HG02970 (cell line): ENCODE measurements at regions not wholly inside any gene's neighbourhood (a gene's known extent, or its start where the extent isn't known, plus 50 kb on each side); places are given as distances from the start of the nearest gene placed in this dataset.

Experiments
- ATAC-seq: cut with Tn5 transposase; IDR thresholded peaks from one replicate; pipeline ENCODE4 v1.9.1; 2021; ENCODE audit warnings: mild to moderate bottlenecking, moderate library complexity, moderate number of reproducible peaks; ENCODE audit not compliant: unreplicated experiment, low FRiP score

DNA sequence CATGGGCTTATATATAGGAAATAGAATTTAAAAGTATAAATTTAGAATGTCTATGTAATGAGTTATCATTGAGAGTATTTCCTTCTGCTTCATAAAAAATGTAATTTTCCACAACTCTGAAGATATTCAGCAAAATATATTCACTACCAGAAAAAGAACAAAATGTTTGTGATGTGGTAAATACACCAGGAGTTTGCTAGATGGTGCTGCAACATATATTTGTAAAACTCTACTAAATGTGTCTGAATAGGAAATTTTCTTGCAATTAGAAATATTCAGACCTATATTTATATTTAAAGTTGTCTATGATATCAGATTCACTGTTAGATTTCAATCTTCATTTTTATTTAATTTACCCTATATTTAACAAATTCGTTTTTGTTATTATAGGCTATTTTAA is 201.1 kb downstream of the PPP1R3A start:
- no peak for ATAC-seq

GRCh38 chr7:113715981-113716856 is 202.6 kb downstream of the PPP1R3A start:
- ATAC-seq: no peak

DNA sequence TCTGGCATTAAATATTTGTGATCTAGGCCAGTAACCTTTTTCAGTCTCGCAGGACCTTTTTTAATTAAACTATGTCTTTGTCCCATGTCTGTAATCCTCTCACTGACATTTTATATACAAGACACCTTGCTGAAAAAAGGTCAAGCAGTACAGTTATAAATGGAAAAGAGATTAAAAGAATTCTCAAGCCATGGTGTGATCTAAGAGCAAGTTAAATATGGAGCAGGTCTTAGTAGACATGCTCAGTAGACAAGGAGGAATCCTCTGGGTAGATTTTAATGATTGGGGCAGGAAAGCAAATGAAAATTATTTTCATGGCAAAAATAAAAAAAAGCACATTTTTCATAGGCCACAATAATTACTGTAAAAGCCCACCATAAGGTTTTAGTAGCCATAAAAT is 203.5 kb downstream of the PPP1R3A start:
- ATAC-seq: no peak

GRCh38 chr7:113710310-113711096 is 208.3 kb downstream of the PPP1R3A start:
- ATAC-seq: peak; percentile 97

GRCh38 chr7:113705439-113705838 is 213.4 kb downstream of the PPP1R3A start:
- no peak for ATAC-seq

DNA sequence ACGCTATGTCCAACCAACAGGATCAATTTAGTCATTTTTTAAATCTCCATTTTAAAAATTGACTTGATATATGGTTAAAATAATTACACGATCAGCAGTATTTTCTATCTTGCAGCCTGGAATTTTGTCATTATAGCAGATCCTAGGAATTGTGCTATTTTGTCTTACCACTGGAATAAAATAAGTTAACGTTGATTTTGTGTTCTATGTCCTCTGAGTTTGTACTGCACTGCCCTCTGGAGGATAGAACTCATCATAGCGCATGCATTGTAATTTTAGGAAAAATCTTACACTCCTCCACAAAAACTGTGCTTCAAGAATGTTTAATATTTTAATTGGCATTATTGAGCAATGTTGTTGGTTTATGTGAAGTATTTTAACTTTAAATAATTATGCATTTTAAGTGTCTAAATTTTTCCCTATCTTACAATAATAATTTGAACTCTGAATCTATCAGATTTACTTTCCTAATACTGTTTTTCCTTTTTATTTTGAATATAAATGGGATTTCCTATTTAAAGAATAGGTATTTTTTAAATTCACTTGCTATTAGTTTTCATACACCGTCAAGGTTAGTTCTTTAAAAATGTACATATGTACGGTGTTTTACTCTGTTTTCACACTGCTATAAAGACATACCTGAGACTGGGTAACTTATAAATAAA is 220.1 kb downstream of the PPP1R3A start:
- ATAC-seq: peak; percentile 66

- no peak for ATAC-seq
These were observed 224.7 kb downstream of the PPP1R3A start for GRCh38 chr7:113694149-113694548.

GRCh38 chr7:113684165-113684564 is 234.6 kb downstream of the PPP1R3A start:
- ATAC-seq: no peak

GRCh38 chr7:113677811-113678210 is 241.0 kb downstream of the PPP1R3A start:
- ATAC-seq: no peak

GRCh38 chr7:113664867-113665266 is 253.9 kb downstream of the PPP1R3A start:
- ATAC-seq: no peak

- no peak for ATAC-seq
These were observed 259.4 kb downstream of the PPP1R3A start for GRCh38 chr7:113659416-113659815.

GRCh38 chr7:113657603-113658002 is 261.2 kb downstream of the PPP1R3A start:
- ATAC-seq: peak; percentile 82

DNA sequence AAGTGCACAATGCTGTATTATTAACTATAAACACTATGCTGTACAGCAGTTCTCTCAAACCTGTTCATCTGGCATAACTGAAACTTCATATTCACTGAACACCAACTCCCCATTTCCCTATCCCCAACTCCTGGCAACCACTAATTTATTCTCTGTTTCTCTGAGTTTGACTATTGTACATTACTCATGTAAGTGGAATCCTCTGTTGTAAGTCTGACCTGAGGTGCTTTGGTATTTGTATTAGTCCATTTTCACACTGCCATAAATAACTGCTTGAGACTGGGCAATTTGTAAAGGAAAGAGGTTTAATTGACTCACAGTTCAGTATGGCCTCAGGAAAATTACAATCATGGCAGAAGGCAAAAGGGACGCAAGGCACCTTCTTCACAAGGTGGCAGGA is 266.3 kb downstream of the PPP1R3A start:
- ATAC-seq: no peak

DNA sequence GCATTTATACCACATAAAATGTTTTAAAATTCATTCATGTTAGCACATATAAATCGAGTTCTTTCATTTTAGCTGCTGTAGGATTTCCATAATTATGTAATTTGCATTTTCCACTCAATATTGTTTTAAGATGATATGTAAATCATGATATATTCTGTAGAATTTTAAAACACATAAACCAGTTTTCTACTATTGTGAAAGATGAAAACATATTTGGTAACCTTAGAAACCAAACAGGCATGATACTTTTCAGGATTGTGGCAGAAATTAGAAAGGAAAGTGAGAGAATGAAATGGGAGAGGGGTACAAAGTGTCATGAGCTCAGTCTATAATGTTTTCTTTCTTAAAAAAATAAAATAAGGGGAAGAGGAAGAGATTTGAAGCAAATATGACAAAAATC is 269.3 kb downstream of the PPP1R3A start:
- ATAC-seq: no peak

DNA sequence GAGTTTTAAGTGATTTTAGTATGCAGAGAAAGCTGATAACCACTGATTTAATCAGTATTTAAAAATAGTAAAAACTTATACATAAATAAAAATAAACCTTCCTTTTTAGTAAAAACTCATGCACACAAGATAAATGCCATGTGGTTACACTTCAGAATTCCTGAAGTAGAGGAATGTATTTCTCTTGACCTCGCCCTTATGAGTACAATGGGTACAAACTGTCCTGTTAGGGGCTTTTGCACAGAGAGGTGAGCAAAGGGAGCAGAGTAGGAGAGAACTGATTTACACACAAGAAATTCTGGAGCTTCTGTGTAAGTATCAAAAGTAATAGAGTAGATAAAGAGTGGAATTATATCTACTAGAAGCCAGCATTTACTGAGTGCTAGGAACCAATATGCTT is 279.6 kb downstream of the PPP1R3A start:
- ATAC-seq: no peak

- no peak for ATAC-seq
These were observed 281.9 kb downstream of the PPP1R3A start for GRCh38 chr7:113636727-113637421.

DNA sequence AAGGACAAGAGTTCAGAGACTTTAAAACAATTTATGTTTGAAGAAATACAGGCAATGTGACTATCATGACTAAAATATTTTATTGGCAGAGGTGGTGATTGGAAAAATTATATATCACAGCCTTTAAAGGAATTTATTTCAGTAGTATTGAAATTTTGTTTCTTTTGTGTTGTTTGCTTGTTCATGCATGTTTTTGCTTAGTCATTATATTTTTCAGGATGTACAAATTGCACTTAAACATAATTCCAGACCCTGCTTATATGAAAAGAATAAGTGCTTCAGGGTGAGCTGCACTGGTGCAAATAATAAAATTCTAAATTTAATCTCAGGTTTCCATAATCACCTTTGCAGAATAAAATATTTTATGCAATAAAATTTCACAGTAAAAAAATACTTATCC is 283.3 kb downstream of the PPP1R3A start:
- ATAC-seq: no peak

GRCh38 chr7:113633073-113633472 is 285.7 kb downstream of the PPP1R3A start:
- ATAC-seq: no peak

GRCh38 chr7:113628948-113629847 is 289.6 kb downstream of the PPP1R3A start:
- ATAC-seq: no peak
